Upper lobe of right lung (tissue), 1 donor: ENCODE measurements at regions not wholly inside any gene's neighbourhood (a gene's known extent, or its start where the extent isn't known, plus 50 kb on each side); places are given as distances from the start of the nearest gene placed in this dataset.

Source experiments
- ATAC-seq: fragments of 200-7000 bp; cut with Tn5 transposase; one replicate; pipeline ENCODE4 v1.9.1; 2020; ENCODE audit warnings: mild to moderate bottlenecking, moderate library complexity
- DNase-seq: peaks from one replicate; pipeline ENCODE4 v3.0.0-alpha.2; 2020
- H3K27ac ChIP-seq: fragments of 200-600 bp; one replicate; pipeline ENCODE4 v1.8.0; 2022
- H3K27me3 ChIP-seq: fragments of 200-600 bp; one replicate; pipeline ENCODE4 v1.8.0; 2022; ENCODE audit warnings: mild to moderate bottlenecking
- H3K36me3 ChIP-seq: fragments of 200-600 bp; one replicate; pipeline ENCODE4 v1.8.0; 2022
- H3K4me1 ChIP-seq: fragments of 200-600 bp; one replicate; pipeline ENCODE4 v1.8.0; 2022
- H3K4me3 ChIP-seq: fragments of 200-600 bp; one replicate; pipeline ENCODE4 v1.8.0; 2022; ENCODE audit warnings: mild to moderate bottlenecking
- H3K9me3 ChIP-seq: fragments of 200-600 bp; one replicate; pipeline ENCODE4 v1.8.0; 2022
- intact Hi-C: fragments of 100-400 bp; cut with DNase I; formaldehyde crosslinking; loops from one replicate; pipeline ENCODE4 v1.11.0; 2022
- TF ChIP-seq, protein P1 (sequence below): fragments of 200-600 bp; IDR thresholded peaks from one replicate; pipeline ENCODE4 v1.8.0; 2022; ENCODE audit warnings: antibody characterized with exemption
- donor health status: DM: no; HTN: yes; CAD: no; lungs with severe emphysema.

DNA sequence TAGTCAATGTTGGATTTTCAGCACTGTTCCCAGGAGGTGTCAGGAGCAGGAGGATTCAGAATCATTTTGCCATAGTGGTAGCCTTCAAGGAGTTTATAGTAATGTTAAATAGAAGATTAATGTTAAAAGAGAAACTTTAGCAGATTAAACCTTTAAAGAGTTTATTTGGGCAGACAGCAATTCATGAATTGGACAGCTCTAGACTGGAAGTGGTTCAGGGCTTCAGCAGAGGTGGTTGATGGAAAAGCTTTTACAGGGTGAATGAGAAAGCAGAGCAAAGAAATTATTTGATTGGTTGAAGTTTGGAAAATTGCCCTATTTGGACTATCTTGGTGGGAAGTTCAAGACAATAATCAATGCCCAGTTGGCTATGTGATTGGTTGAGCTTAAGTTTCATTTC is 416.6 kb upstream of the TBL1XR1 start:
- Histone ChIP-seq H3K27ac (no peak overlapping the region), H3K36me3 (no peaks in the 10 kb centered on the region), H3K27me3 (no peaks in the 10 kb centered on the region), H3K4me1 (peaks cover 16% of the 10 kb centered on the region), H3K9me3 (no peaks in the 10 kb centered on the region), H3K4me3 (no peak overlapping the region)
- intact Hi-C loops: no loop called here
- DNase-seq (no peak), ATAC-seq (no peak)
- TF ChIP-seq, protein P1, sequence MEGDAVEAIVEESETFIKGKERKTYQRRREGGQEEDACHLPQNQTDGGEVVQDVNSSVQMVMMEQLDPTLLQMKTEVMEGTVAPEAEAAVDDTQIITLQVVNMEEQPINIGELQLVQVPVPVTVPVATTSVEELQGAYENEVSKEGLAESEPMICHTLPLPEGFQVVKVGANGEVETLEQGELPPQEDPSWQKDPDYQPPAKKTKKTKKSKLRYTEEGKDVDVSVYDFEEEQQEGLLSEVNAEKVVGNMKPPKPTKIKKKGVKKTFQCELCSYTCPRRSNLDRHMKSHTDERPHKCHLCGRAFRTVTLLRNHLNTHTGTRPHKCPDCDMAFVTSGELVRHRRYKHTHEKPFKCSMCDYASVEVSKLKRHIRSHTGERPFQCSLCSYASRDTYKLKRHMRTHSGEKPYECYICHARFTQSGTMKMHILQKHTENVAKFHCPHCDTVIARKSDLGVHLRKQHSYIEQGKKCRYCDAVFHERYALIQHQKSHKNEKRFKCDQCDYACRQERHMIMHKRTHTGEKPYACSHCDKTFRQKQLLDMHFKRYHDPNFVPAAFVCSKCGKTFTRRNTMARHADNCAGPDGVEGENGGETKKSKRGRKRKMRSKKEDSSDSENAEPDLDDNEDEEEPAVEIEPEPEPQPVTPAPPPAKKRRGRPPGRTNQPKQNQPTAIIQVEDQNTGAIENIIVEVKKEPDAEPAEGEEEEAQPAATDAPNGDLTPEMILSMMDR: no peak

DNA sequence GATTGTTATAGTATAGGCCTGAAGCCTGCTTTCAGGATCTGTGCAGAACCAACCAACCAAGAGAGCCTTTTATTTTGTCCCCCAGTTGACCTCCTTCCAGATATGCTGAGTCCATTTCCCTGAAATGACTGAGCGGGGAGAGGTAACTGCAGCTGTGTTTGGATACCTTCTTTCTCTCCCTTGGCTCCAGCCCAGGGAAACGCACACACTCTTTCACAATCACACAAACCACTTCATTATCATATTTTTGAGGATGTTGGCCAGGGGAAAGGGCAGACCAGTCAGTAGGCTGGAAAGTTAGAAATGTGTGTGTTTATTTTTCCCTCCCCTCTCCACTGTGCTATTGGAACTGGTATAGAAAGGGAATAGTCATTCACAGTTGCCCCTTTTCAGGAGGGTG is 417.7 kb upstream of the TBL1XR1 start:
- DNase-seq (peak; percentile 68), ATAC-seq (peak; percentile 87)
- no peaks in the 10 kb centered on the region for H3K27me3 ChIP-seq
- H3K36me3 ChIP-seq: no peaks in the 10 kb centered on the region
- no peak overlapping the region for H3K4me3 ChIP-seq
- intact Hi-C loops: no loop called here
- TF ChIP-seq, protein P1: no peak
- H3K9me3 ChIP-seq: no peaks in the 10 kb centered on the region
- H3K4me1 ChIP-seq: peaks cover 25% of the 10 kb centered on the region
- H3K27ac ChIP-seq: no peak overlapping the region

DNA sequence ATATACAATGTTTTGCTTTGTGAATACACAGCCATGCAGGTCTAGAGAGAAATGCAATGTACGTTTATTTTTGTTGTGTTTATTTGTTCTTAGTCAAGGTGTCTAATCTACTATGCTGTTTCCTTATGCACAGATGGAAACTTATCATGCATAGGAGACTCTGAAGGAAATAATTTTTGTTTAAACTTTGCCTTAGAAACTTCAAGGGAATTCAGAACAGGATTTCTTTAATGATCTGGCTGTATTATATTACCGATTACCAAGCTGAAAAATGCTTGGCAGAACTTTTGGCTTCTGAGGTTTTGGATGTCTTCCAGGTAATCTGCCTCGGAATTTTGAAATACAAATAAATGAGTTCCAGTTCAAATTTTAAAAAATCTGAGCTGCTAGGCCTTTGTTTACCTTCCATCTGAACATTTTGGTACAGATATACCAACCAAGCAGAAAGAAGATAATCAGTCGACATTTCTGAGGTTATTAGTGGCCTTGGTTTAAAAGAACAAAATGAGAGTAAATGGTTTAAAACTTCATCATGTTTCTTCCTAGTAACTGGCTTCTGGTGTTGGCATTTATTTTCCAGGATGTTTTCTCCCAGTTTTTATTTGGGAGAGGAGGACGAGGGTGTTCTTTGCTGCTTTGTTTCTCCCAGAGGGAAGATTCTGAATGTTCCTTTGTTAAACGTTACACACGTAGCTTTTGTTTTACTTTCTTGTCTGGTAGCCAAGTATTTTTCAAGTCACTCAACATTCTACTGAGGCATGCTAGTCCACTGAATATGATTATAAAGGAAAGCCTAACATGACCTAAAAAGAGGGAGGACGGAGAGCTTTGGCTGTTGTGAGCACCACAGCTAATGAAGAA is 421.8 kb upstream of the TBL1XR1 start:
- TF ChIP-seq, protein P1: no peak

DNA sequence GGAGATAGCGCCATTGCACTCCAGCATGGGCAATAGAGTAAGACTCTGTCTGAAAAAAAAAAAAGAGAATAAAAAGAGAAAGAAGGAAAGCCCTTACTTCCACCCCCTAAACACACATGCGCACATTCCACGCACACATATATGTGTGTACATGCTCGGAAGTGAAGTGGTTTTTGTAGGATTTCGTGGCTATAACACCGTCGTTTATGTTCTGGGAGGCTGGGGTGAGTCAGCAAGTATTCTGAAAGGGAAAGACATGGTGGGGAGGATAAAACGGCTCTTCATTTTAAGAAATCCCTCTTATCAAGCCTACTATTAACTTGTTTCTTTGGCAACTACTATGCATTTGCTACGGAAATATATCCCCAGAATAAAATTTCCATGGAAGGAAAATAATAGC is 422.8 kb upstream of the TBL1XR1 start:
- H3K36me3 ChIP-seq: no peaks in the 10 kb centered on the region
- TF ChIP-seq, protein P1: no peak
- H3K27ac ChIP-seq: peak overlapping the region; percentile 33
- no peak for DNase-seq
- no peaks in the 10 kb centered on the region for H3K27me3 ChIP-seq
- intact Hi-C loops: no loop called here
- no peak overlapping the region for H3K4me3 ChIP-seq
- H3K4me1 ChIP-seq: peaks cover 22% of the 10 kb centered on the region
- H3K9me3 ChIP-seq: no peaks in the 10 kb centered on the region
- ATAC-seq: no peak

More for the DNA sequence above, 421.8 kb upstream of the TBL1XR1 start:
- Histone ChIP-seq H3K4me1 (peaks cover 25% of the 10 kb centered on the region), H3K27me3 (no peaks in the 10 kb centered on the region), H3K27ac (peak overlapping the region; percentile 33), H3K36me3 (no peaks in the 10 kb centered on the region), H3K9me3 (no peaks in the 10 kb centered on the region), H3K4me3 (no peak overlapping the region)
- DNase-seq: no peak
- ATAC-seq: no peak
- intact Hi-C loops: no loop called here

DNA sequence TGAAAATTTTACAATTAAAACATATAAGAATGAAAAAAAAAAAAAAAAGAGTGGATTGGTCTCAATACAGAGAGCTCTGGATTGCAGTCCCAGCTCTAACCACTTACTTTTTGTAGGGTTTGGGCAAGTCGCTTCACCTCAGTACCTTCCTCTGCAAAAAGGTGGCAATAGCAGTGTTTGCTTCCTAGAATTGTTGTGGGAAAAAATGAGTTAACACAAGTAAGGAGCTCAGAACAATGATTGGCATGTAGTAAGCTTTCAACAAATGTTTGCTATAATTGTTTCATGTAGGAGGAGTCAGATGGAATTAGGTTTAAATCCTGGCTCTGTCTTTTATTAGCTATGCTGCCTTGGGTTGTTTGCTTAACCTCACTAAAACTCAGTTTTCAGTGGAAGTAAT is 425.2 kb upstream of the TBL1XR1 start:
- Histone ChIP-seq H3K27me3 (no peaks in the 10 kb centered on the region), H3K4me1 (peaks cover 14% of the 10 kb centered on the region), H3K9me3 (no peaks in the 10 kb centered on the region), H3K36me3 (no peaks in the 10 kb centered on the region), H3K4me3 (no peak overlapping the region), H3K27ac (no peak overlapping the region)
- ATAC-seq (no peak), DNase-seq (no peak)
- intact Hi-C loops: no loop called here
- TF ChIP-seq, protein P1: no peak
